NCI-H82 treated with DMSO at 0.1 percent for 48 hours (cell line): ENCODE measurements at regions not wholly inside any gene's neighbourhood (a gene's known extent, or its start where the extent isn't known, plus 50 kb on each side); places are given as distances from the start of the nearest gene placed in this dataset.

Source experiments
- DNase-seq: peaks from one replicate; lab custom pipeline; 2025; ENCODE audit not compliant: unreplicated experiment; lab: John Stamatoyannopoulos, UW

DNA sequence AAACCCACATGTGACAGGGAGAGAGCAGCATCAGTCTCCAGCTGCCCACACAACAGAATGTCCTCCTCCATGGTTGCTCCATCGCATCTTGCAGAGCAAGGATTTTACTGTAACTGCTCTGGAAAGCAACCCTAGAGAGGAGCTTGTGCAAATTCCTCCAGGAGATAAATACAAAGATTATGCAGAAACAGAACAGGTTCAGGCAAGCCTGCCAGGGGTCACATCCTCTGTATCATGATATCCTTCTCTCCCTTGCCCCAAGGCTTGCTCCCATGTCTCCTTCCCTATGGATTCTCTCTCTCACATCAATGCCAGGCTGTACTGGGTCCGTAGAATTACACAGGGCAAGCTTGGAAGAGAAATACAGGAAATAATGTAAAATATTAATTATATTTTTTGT lies 226.0 kb downstream of the MPDZ start:
- no peak for DNase-seq

DNA sequence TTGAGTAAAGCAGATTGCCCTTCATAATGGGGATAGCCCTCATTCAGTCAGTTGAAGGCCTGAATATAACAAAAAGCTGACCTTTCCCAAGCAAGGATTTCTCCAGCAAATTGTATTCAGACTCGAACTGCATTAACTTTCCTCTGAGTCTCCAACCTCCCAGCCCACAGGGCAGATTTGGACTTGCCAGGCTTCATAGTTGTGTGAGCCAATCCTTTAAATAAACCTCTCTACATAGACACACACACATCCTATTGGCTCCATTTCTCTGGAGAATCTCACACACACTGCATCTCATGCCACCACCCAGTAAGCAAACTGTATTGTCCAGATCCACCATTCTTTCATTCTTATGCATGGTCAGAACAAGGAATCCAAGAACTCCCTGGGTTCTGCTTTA lies 225.1 kb downstream of the MPDZ start:
- DNase-seq, result no peak
